ENCODE measurements at regions not wholly inside any gene's neighbourhood (a gene's known extent, or its start where the extent isn't known, plus 50 kb on each side); places are given as distances from the start of the nearest gene placed in this dataset.

DNA sequence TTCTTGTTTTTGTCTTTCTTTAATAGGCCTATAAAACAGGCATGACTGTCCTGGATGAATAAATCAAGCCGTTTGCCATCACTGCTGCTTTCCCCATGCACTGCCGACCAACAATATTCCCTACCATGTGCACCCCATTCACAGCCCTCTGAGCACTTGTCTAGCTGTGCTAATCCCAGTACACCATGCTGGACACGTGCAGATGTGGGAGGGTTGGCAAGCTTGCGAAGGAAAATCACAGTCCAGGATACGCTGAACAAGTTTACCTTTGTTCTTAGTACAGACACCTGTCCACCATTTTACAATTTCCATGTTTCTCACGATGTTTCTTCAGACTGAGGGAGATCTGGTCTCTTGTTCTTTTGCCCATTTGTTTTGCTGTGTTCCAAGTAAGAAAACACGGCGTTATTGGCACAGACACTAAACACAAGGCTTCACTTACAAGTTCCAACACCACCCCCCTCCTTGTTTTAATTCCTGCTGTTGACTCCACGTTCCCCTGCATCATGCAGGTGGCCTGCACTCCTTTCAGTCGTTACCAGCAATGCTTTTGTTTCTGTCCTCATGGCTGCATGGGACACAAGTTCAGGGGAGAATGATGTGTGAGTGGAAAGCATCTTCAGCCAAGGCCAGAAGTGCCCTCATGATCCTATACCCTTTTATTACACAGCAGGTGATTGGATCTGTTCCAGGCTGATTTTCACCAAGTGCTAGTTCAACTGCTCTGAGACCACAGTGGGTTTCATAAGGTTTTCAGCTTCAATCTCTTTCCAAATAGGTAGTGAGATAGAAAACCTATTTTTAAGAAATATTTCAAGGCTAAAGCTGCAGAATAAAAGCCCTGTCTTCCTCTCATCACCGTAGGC is 608.9 kb downstream of the IRX1 start:
- TF ChIP-seq, protein P1, sequence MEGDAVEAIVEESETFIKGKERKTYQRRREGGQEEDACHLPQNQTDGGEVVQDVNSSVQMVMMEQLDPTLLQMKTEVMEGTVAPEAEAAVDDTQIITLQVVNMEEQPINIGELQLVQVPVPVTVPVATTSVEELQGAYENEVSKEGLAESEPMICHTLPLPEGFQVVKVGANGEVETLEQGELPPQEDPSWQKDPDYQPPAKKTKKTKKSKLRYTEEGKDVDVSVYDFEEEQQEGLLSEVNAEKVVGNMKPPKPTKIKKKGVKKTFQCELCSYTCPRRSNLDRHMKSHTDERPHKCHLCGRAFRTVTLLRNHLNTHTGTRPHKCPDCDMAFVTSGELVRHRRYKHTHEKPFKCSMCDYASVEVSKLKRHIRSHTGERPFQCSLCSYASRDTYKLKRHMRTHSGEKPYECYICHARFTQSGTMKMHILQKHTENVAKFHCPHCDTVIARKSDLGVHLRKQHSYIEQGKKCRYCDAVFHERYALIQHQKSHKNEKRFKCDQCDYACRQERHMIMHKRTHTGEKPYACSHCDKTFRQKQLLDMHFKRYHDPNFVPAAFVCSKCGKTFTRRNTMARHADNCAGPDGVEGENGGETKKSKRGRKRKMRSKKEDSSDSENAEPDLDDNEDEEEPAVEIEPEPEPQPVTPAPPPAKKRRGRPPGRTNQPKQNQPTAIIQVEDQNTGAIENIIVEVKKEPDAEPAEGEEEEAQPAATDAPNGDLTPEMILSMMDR (IDR thresholded peaks at IDR 0.05): no peak

DNA sequence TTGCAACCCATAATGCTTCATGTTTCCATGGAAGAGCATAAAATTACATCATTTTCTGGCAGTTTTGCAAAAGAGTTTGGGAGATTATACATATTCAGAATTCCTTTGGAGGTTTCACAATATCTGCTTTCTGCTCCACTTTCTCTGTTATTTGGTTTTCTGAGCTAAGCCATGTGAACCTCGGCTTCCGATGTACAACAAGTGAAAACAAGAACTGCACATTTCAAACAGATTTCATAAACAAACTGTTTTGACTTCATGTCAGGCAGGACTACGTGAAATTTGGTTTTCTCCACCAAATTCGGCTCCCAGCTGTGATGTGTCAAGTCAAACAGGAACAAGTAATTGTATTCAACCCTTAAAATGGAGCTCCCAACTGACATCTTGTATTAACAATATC is 609.8 kb downstream of the IRX1 start:
- TF ChIP-seq, protein P1 (IDR thresholded peaks at IDR 0.05): no peak

DNA sequence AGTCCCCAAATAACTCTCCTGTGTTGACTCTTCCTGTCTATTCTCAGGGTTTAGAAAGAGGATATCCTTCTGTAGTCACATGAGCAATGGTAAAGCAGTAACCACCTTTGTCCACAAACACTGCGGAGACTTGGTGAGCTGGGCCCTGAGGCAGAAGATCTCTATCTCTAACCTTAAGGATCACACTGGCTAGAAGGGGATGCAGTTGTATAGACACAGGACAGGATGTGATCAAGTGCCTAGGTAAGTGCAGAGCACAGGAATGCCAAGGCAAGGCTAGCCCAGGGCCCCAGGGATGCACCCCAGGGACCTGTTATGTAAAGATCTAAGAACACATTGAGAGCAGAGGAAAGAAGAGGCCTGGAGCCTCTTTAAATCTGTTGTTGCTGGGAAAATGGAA is 610.5 kb downstream of the IRX1 start:
- TF ChIP-seq, protein P1 (IDR thresholded peaks at IDR 0.05): no peak

DNA sequence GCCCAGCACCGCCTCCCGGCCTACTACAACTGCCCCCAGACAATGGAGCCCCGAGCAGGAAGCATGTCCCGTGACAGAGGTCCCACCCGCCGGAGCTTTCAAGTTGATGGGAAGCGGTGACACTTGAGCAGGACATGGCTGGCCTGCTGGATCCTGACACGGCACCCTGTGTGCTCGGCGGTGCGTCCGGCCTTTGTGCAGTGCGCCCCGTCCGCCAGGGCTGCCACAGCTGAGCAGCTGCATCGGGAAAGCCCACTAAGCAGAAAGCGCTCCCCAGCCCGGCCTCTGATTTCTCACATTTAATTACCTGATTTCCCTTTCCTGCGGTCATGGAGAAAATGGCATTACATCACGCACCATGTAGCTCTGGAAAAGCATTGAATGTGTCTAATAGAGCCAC is 611.9 kb downstream of the IRX1 start:
- TF ChIP-seq, protein P1 (IDR thresholded peaks at IDR 0.05): no peak

DNA sequence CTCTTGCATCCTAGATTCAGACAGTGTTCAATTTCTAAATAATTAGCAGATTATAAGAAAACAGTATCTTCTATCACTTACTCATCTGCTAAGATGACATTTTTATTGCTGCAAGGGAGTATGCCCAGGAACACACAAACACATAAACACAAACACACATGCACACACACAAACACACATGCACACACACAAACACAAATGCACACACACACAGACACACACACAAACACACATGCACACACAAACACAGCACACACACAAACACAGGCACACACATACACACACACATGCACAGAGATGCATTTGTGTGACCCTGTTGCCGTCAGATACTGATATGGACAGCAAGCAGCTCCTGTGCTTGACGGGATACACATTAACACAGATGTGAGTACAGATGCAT is 612.9 kb downstream of the IRX1 start:
- TF ChIP-seq, protein P1 (IDR thresholded peaks at IDR 0.05): no peak

DNA sequence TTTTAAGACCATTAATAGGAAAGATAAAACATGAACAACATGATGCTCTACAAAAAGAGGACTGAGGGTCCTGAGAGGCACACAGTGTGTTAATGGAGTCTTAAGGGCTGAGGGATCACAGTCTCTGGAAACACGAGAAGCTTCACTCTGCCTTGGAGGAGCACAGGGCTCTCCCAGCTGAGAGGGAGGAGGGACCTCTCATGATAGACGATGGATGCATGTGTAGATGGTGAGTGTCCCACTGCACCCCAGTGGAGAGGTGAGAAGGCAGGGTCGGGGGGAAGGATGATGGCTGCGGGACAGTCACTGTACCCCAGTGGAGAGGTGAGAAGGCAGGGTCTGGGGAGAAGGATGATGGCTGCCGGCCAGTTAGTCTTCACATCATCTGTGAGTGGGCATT is 613.4 kb downstream of the IRX1 start:
- TF ChIP-seq, protein P1 (IDR thresholded peaks at IDR 0.05): no peak

DNA sequence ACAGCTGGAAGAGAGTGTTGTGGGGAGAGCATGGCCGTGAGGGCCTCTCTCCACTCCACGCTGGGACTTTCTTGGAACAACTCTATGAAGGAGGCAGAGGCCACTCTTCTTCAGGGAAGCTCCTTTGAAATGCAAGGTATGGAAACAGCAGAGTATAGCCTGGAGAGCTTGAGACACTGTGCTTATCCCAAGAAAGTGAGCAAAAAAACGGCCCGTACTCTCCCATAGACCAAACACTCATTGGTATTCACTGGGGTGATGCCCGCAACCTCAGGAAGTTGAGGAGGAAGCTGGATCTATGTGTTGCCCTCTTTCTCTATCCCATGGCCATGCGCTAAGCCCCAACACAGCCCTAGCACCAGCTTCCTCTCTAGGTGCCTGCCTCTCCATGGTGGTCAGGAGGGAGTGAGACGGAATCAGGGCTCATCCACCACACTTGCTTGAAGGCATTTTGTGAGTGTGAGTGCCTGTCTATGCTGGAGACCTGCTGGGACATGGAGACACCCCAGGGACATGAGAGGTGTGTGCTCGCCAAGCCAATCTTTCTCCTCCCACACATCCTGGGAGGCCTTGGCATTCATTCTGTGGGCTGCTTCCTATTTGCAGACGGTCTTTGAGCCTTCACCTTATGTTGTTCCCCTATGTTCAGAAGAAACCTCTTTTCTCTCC is 616.6 kb downstream of the IRX1 start:
- TF ChIP-seq, protein P1 (IDR thresholded peaks at IDR 0.05): no peak

Data from LNCAP (cell line).